Limb (tissue), 2 donors: ENCODE measurements at regions not wholly inside any gene's neighbourhood (a gene's known extent, or its start where the extent isn't known, plus 50 kb on each side); places are given as distances from the start of the nearest gene placed in this dataset.

Source experiments
- DNase-seq, 2 donors: peaks; one replicate each; pipeline ENCODE4 v3.0.0-alpha.2; 2016; ENCODE audit errors: extremely low spot score in 2 of 2

GRCh38 chr6:153790876-153791473 is 248.1 kb upstream of the OPRM1 start:
- no peak for DNase-seq

DNA sequence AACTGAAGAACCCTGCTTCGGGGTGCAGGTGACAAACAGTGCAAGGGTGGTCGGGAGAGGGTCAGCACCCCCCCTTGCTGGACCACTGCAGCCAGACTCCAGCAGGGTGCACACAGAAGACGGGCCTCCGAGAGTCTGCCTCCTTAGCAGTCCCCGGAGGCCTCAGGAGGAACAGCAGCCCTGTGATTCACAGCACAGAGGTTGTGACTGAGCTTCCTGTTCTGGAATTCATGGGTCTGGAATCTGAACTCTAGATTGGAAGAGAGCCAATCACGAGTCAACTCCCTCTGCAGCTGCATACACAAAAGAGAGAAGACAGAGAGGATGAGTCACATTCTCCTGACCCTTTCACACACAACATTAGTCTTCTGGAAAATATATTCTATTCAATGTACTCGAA is 249.0 kb upstream of the OPRM1 start:
- DNase-seq, result peak in 1 of 2 donors; percentile 14

- no peak for DNase-seq
These were observed 251.8 kb upstream of the OPRM1 start for GRCh38 chr6:153787341-153787606.

GRCh38 chr6:153781306-153781705 is 257.7 kb upstream of the OPRM1 start:
- no peak for DNase-seq

GRCh38 chr6:153780011-153780410 is 259.0 kb upstream of the OPRM1 start:
- no peak for DNase-seq

GRCh38 chr6:153778216-153778615 is 260.8 kb upstream of the OPRM1 start:
- no peak for DNase-seq

DNA sequence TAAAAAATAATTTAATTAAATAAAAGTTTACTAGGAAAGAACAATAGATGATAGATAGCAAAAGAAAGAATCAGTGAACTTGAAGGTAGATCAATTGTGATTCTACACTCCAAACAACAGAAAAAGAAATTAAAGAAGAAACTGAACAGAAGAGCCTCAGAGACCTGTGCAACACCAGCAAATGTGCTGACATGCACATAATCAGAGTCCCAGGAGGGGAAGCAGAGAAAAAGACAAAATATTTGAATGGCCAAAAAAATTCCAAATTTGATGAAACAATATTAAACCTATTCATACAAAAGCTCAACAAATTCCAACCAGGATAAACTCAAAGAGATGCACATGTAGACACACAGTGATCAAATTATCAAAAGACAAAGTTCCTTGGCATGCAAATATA is 267.5 kb upstream of the OPRM1 start:
- DNase-seq, result no peak

DNA sequence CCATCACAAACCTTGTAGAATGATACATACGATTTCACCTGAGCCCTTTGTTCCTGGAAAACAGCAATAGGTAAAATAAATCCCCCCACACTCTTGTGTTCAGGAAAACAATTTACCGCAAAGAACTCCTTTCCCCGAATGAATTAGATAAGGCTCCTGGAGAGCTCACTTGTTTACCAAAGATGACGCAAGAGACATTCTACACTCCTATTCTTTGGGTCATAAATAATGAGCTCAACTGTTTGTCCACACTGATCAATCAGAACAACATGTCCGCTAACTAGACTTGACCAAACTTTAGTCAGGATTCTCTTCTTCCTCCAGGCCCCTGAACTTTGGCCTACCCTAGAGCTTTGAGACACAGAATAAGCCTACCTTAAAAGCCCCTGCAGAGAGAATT is 271.9 kb upstream of the OPRM1 start:
- DNase-seq, result no peak

- no peak for DNase-seq
These were observed 280.5 kb upstream of the OPRM1 start for GRCh38 chr6:153758516-153758915.

- no peak for DNase-seq
These were observed 303.3 kb upstream of the OPRM1 start for GRCh38 chr6:153735761-153736160.

DNA sequence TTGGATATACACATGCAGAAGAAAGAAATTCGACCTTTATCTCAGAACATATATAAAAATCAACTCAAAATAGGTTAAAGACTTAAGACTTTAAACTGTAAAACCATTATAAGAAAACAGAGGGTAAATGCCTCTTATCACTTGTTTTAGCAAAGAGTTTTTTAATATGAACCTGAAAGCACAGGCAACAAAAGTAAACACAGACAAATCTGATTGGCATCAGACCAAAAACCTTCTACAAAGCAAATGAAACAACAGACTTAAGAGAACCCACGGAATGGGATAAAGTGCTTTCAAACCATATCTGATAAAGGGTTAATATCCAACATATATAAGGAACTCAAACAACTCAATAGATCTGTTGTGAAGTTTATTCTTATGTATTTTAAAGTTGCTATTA is 309.9 kb upstream of the OPRM1 start:
- no peak for DNase-seq

DNA sequence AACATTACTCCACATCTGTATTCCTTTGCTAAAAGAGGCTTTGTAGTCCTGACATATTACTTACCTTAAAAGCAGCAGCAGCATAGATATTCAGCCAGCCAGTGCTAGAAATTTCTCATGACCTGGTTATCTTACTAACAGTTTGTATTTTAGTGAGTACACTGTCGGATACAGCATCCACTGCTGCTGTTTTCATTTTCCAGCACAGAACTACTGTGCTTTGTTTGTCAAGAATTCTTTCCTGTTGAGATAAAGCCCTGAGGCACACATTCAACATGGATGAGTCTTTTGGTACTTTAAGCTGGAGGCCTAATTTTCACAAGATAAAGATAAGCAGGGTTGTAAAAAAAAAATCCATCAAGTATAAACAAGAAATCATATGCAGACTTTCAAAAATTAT is 311.2 kb upstream of the OPRM1 start:
- no peak for DNase-seq

GRCh38 chr6:153725456-153725855 is 313.6 kb upstream of the OPRM1 start:
- DNase-seq, result no peak

GRCh38 chr6:153720732-153721131 is 318.3 kb upstream of the OPRM1 start:
- no peak for DNase-seq

GRCh38 chr6:153705429-153705828 is 333.6 kb upstream of the OPRM1 start:
- DNase-seq, result no peak

- DNase-seq, result no peak
These were observed 336.4 kb upstream of the OPRM1 start for GRCh38 chr6:153702671-153703070.

GRCh38 chr6:153698637-153699036 is 340.4 kb upstream of the OPRM1 start:
- no peak for DNase-seq

- no peak for DNase-seq
These were observed 341.0 kb upstream of the OPRM1 start for GRCh38 chr6:153698001-153698400.

GRCh38 chr6:153677522-153677921 is 361.5 kb upstream of the OPRM1 start:
- DNase-seq, result no peak

DNA sequence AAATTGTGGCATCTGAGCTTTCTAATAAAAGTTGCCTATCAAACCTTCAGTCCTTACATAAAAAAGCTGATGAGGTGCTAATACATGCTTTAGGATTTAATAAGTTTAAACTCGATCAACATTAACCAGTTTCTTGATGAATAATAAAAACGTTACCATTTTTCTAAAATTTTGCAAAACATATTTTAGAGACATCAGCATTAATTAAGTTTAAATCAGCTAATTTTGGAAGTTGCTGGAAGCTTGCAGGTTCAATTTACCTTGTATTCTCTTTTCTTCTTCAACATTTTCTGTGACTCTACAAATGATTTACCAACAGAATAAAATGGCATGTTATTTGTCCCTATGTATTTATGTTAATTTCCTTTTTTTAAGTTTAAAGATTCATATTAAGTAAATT is 365.3 kb upstream of the OPRM1 start:
- DNase-seq, result no peak

GRCh38 chr6:153673225-153673624 is 365.8 kb upstream of the OPRM1 start:
- no peak for DNase-seq

DNA sequence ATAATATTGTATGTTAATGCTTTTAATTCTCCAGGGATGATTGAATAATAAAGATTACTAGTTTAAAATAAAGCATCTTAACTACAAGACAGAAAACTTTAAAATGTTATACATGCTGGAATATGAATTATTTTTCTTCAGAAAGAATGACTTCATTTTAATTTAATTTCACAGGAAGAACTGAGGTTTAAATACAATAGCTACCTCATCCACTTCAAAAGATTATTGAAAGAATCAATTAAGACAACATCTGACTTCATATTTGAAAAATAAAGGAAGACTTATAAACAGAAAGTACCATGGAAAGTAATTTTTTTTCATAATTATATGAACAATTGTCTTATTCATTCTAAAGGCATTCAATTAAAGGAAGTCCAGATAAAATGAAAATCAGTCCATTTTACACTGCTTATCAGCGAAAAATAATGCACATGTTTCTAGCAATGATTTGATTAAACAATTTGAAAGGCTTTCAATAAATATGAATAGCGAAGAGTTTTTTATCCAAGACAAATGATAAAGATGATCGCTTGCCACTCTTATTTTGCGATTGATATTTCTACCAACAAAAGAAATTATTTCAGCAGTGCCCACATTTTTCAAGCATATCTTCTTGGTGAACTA is 368.5 kb upstream of the OPRM1 start:
- no peak for DNase-seq

- no peak for DNase-seq
These were observed 370.3 kb upstream of the OPRM1 start for GRCh38 chr6:153668758-153669157.

- no peak for DNase-seq
These were observed 376.1 kb upstream of the OPRM1 start for GRCh38 chr6:153662982-153663381.
